ENCODE measurements at regions not wholly inside any gene's neighbourhood (a gene's known extent, or its start where the extent isn't known, plus 50 kb on each side); places are given as distances from the start of the nearest gene placed in this dataset.
"Not testable (repeated sequence)": the region's sequence is repeated elsewhere in the genome, so short reads cannot be mapped to it uniquely, and the experiment has no call there.

- no peaks in the 10 kb centered on the region for H3K4me1 ChIP-seq (ENCODE audit: control insufficient read depth, extremely low read depth, insufficient read depth, low read length)
- H4K20me1 ChIP-seq (ENCODE audit: control insufficient read depth, extremely low read depth, insufficient read depth, low read length): no peaks in the 10 kb centered on the region
- no peak overlapping the region for H3K4me3 ChIP-seq (ENCODE audit: control insufficient read depth in 2 of 3, extremely low read depth in 1 of 3, insufficient read depth in 2 of 3, low read depth in 1 of 3, low read length in 3 of 3)
- H3K36me3 ChIP-seq (ENCODE audit: control insufficient read depth in 2 of 2, extremely low read depth in 1 of 2, insufficient read depth in 2 of 2, low read length in 2 of 2): no peaks in the 10 kb centered on the region
- dilution Hi-C loops (cut with MboI; ENCODE audit: extremely low pct_ligation_motif_present, low sequenced_read_pairs): no loop called here
- H3K9ac ChIP-seq (ENCODE audit: control insufficient read depth, extremely low read depth, insufficient read depth, low read length): no peak overlapping the region
- H3K79me2 ChIP-seq (ENCODE audit: control insufficient read depth, insufficient read depth, low read length): no peaks in the 10 kb centered on the region
- FAIRE-seq (no peak), DNase-seq (ENCODE audit: low read depth, low spot score) (no peak)
- H3K4me2 ChIP-seq (ENCODE audit: control insufficient read depth, extremely low read depth, insufficient read depth, low read depth, low read length): no peak overlapping the region
- H3K9me1 ChIP-seq (ENCODE audit: control insufficient read depth, extremely low read depth, insufficient read depth, low read length): no peaks in the 10 kb centered on the region
- H3K27me3 ChIP-seq (ENCODE audit: control insufficient read depth, extremely low read depth, insufficient read depth, low read length): no peaks in the 10 kb centered on the region
- H3K9me3 ChIP-seq (ENCODE audit: control insufficient read depth, low read depth, low read length): peaks cover 9% of the 10 kb centered on the region
- H2AFZ ChIP-seq (ENCODE audit: control insufficient read depth, low read length): no peak overlapping the region
- H3K27ac ChIP-seq (ENCODE audit: control insufficient read depth, insufficient read depth, low read length): no peak overlapping the region
- TF ChIP-seq, protein P1, sequence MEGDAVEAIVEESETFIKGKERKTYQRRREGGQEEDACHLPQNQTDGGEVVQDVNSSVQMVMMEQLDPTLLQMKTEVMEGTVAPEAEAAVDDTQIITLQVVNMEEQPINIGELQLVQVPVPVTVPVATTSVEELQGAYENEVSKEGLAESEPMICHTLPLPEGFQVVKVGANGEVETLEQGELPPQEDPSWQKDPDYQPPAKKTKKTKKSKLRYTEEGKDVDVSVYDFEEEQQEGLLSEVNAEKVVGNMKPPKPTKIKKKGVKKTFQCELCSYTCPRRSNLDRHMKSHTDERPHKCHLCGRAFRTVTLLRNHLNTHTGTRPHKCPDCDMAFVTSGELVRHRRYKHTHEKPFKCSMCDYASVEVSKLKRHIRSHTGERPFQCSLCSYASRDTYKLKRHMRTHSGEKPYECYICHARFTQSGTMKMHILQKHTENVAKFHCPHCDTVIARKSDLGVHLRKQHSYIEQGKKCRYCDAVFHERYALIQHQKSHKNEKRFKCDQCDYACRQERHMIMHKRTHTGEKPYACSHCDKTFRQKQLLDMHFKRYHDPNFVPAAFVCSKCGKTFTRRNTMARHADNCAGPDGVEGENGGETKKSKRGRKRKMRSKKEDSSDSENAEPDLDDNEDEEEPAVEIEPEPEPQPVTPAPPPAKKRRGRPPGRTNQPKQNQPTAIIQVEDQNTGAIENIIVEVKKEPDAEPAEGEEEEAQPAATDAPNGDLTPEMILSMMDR (optimal IDR thresholded peaks at IDR 0.05 in 1 of 3, IDR thresholded peaks at IDR 0.05 in 1 of 3, conservative IDR thresholded peaks at IDR 0.05 in 1 of 3; ENCODE audit: extremely low read depth in 1 of 3, insufficient read depth in 2 of 3, low read length in 3 of 3): no peak
- TF ChIP-seq EZH2 (IDR thresholded peaks at IDR 0.05; ENCODE audit: low read length): no peak
Observed at GRCh38 chr4:13998850-13999445, 371.4 kb upstream of the BOD1L1 start.

- dilution Hi-C loops (cut with MboI; ENCODE audit: extremely low pct_ligation_motif_present, low sequenced_read_pairs): no loop called here
- no peak overlapping the region for H3K27ac ChIP-seq (ENCODE audit: control insufficient read depth, insufficient read depth, low read length)
Observed at GRCh38 chr4:14000091-14000814, 372.7 kb upstream of the BOD1L1 start.

GRCh38 chr4:14002331-14002730 lies 374.8 kb upstream of the BOD1L1 start:
- H3K9ac ChIP-seq (ENCODE audit: control insufficient read depth, extremely low read depth, insufficient read depth, low read length); H4K20me1 ChIP-seq (ENCODE audit: control insufficient read depth, extremely low read depth, insufficient read depth, low read length); dilution Hi-C loops (cut with MboI; ENCODE audit: extremely low pct_ligation_motif_present, low sequenced_read_pairs); H3K27me3 ChIP-seq (ENCODE audit: control insufficient read depth, extremely low read depth, insufficient read depth, low read length); H3K9me3 ChIP-seq (ENCODE audit: control insufficient read depth, low read depth, low read length); DNase-seq (ENCODE audit: low read depth, low spot score); H2AFZ ChIP-seq (ENCODE audit: control insufficient read depth, low read length); H3K4me2 ChIP-seq (ENCODE audit: control insufficient read depth, extremely low read depth, insufficient read depth, low read depth, low read length); H3K4me3 ChIP-seq (ENCODE audit: control insufficient read depth in 2 of 3, extremely low read depth in 1 of 3, insufficient read depth in 2 of 3, low read depth in 1 of 3, low read length in 3 of 3); H3K79me2 ChIP-seq (ENCODE audit: control insufficient read depth, insufficient read depth, low read length); H3K36me3 ChIP-seq (ENCODE audit: control insufficient read depth in 2 of 2, extremely low read depth in 1 of 2, insufficient read depth in 2 of 2, low read length in 2 of 2); H3K27ac ChIP-seq (ENCODE audit: control insufficient read depth, insufficient read depth, low read length); FAIRE-seq; H3K4me1 ChIP-seq (ENCODE audit: control insufficient read depth, extremely low read depth, insufficient read depth, low read length); H3K9me1 ChIP-seq (ENCODE audit: control insufficient read depth, extremely low read depth, insufficient read depth, low read length): not testable (repeated sequence)

More at GRCh38 chr4:14000091-14000814, 372.7 kb upstream of the BOD1L1 start:
- Histone ChIP-seq H3K9me3 (ENCODE audit: control insufficient read depth, low read depth, low read length) (peaks cover 9% of the 10 kb centered on the region), H3K9ac (ENCODE audit: control insufficient read depth, extremely low read depth, insufficient read depth, low read length) (no peak overlapping the region), H2AFZ (ENCODE audit: control insufficient read depth, low read length) (no peak overlapping the region), H4K20me1 (ENCODE audit: control insufficient read depth, extremely low read depth, insufficient read depth, low read length) (no peaks in the 10 kb centered on the region), H3K4me3 (ENCODE audit: control insufficient read depth in 2 of 3, extremely low read depth in 1 of 3, insufficient read depth in 2 of 3, low read depth in 1 of 3, low read length in 3 of 3) (no peak overlapping the region), H3K4me1 (ENCODE audit: control insufficient read depth, extremely low read depth, insufficient read depth, low read length) (no peaks in the 10 kb centered on the region), H3K79me2 (ENCODE audit: control insufficient read depth, insufficient read depth, low read length) (no peaks in the 10 kb centered on the region), H3K4me2 (ENCODE audit: control insufficient read depth, extremely low read depth, insufficient read depth, low read depth, low read length) (no peak overlapping the region), H3K36me3 (ENCODE audit: control insufficient read depth in 2 of 2, extremely low read depth in 1 of 2, insufficient read depth in 2 of 2, low read length in 2 of 2) (no peaks in the 10 kb centered on the region), H3K9me1 (ENCODE audit: control insufficient read depth, extremely low read depth, insufficient read depth, low read length) (no peaks in the 10 kb centered on the region), H3K27me3 (ENCODE audit: control insufficient read depth, extremely low read depth, insufficient read depth, low read length) (no peaks in the 10 kb centered on the region)
- TF ChIP-seq, protein P1 (optimal IDR thresholded peaks at IDR 0.05 in 1 of 3, IDR thresholded peaks at IDR 0.05 in 1 of 3, conservative IDR thresholded peaks at IDR 0.05 in 1 of 3; ENCODE audit: extremely low read depth in 1 of 3, insufficient read depth in 2 of 3, low read length in 3 of 3): no peak
- no peak for TF ChIP-seq EZH2 (IDR thresholded peaks at IDR 0.05; ENCODE audit: low read length)
- DNase-seq (ENCODE audit: low read depth, low spot score) (no peak), FAIRE-seq (no peak)
